ENCODE measurements at regions not wholly inside any gene's neighbourhood (a gene's known extent, or its start where the extent isn't known, plus 50 kb on each side); places are given as distances from the start of the nearest gene placed in this dataset.

GRCh38 chr22:27420195-27420816, 381.2 kb downstream of the MN1 start:
- DNase-seq (ENCODE audit: low spot score) = no peak

- peak; percentile 90 for DNase-seq (ENCODE audit: low spot score)
These were observed 380.7 kb downstream of the MN1 start for GRCh38 chr22:27420817-27421361.

- DNase-seq (ENCODE audit: low spot score) = no peak
These were observed 379.1 kb downstream of the MN1 start for GRCh38 chr22:27422442-27422841.

GRCh38 chr22:27424319-27424718, 377.2 kb downstream of the MN1 start:
- peak; percentile 44 for DNase-seq (ENCODE audit: low spot score)

- DNase-seq (ENCODE audit: low spot score) = no peak
These were observed 372.1 kb downstream of the MN1 start for GRCh38 chr22:27429476-27429875.

- no peak for DNase-seq (ENCODE audit: low spot score)
These were observed 370.5 kb downstream of the MN1 start for GRCh38 chr22:27431081-27431480.

GRCh38 chr22:27431896-27432295, 369.7 kb downstream of the MN1 start:
- no peak for DNase-seq (ENCODE audit: low spot score)

- DNase-seq (ENCODE audit: low spot score) = no peak
These were observed 368.5 kb downstream of the MN1 start for GRCh38 chr22:27433099-27433498.

GRCh38 chr22:27433585-27434190, 367.9 kb downstream of the MN1 start:
- no peak for DNase-seq (ENCODE audit: low spot score)

- no peak for DNase-seq (ENCODE audit: low spot score)
These were observed 366.7 kb downstream of the MN1 start for GRCh38 chr22:27434898-27435297.

GRCh38 chr22:27435844-27436576, 365.5 kb downstream of the MN1 start:
- DNase-seq (ENCODE audit: low spot score) = no peak

GRCh38 chr22:27436591-27436990, 365.0 kb downstream of the MN1 start:
- DNase-seq (ENCODE audit: low spot score) = no peak

- no peak for DNase-seq (ENCODE audit: low spot score)
These were observed 364.0 kb downstream of the MN1 start for GRCh38 chr22:27437570-27437969.

- DNase-seq (ENCODE audit: low spot score) = no peak
These were observed 363.1 kb downstream of the MN1 start for GRCh38 chr22:27438271-27438980.

- no peak for DNase-seq (ENCODE audit: low spot score)
These were observed 362.4 kb downstream of the MN1 start for GRCh38 chr22:27439131-27439530.

GRCh38 chr22:27440304-27440865, 361.2 kb downstream of the MN1 start:
- DNase-seq (ENCODE audit: low spot score) = no peak

- no peak for DNase-seq (ENCODE audit: low spot score)
These were observed 359.7 kb downstream of the MN1 start for GRCh38 chr22:27441706-27442475.

- DNase-seq (ENCODE audit: low spot score) = no peak
These were observed 358.2 kb downstream of the MN1 start for GRCh38 chr22:27443306-27443705.

GRCh38 chr22:27445881-27446280, 355.7 kb downstream of the MN1 start:
- DNase-seq (ENCODE audit: low spot score) = no peak

GRCh38 chr22:27447289-27447688, 354.3 kb downstream of the MN1 start:
- DNase-seq (ENCODE audit: low spot score) = no peak

- no peak for DNase-seq (ENCODE audit: low spot score)
These were observed 351.1 kb downstream of the MN1 start for GRCh38 chr22:27450448-27450847.

Data from hepatic stellate cell (primary cell).